ENCODE measurements at regions not wholly inside any gene's neighbourhood (a gene's known extent, or its start where the extent isn't known, plus 50 kb on each side); places are given as distances from the start of the nearest gene placed in this dataset.

DNA sequence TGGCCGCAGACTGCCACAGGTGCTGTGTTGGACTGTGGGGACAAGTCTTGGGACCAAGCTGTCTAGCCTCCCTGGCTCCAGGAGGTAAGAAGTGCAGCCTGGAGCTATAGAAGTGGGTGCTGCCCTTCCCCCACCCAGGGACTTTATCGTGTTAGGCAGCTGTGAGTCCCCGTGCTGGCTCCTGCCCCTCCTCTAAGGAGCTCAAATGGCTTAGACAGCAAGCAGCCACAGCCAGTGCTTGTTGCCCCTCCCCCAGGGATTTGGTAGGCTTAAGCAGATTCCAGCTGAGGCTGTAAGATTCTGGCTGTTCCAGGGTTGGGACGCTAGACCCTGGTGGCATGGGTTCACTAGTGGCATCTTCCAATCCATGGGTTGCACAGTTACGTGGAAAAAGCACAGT is 979.4 kb upstream of the PCDH10 start:
- intact Hi-C loops (cut with micrococcal nuclease) = no loop called here
- ChIA-PET RAD21 (ENCODE audit: low non-redundant PET in 1 of 2, low total read pairs in 2 of 2, uncharacterized antibody in 2 of 2, unreplicated experiment in 2 of 2) (no interaction called here), CTCF (no interaction called here), POLR2A (no interaction called here)
- Histone ChIP-seq H3K36me3 (ENCODE audit: control insufficient read depth in 1 of 2, insufficient read depth in 2 of 2, low read length in 2 of 2) (no peaks in the 10 kb centered on the region), H4K20me1 (ENCODE audit: insufficient read depth) (no peaks in the 10 kb centered on the region), H3K27me3 (ENCODE audit: insufficient read depth, low read length) (no peaks in the 10 kb centered on the region), H3K9me3 (ENCODE audit: control insufficient read depth in 1 of 2, insufficient read depth in 1 of 2, low read depth in 1 of 2, low read length in 2 of 2) (no peaks in the 10 kb centered on the region), H3K9me2 (ENCODE audit: insufficient read depth) (no peaks in the 10 kb centered on the region), H2AFZ (ENCODE audit: low read depth, low read length, poor library complexity, severe bottlenecking) (no peak overlapping the region), H3K4me3 (replicated peaks in 1 of 2; ENCODE audit: low read depth in 1 of 2, low read length in 2 of 2) (no peak overlapping the region), H3K4me2 (ENCODE audit: low read length) (no peak overlapping the region), H3K27ac (ENCODE audit: low read depth, low read length) (no peak overlapping the region), H3K79me2 (ENCODE audit: insufficient read depth, low read length) (no peaks in the 10 kb centered on the region), H3K4me1 (ENCODE audit: control insufficient read depth in 1 of 2, insufficient read depth in 2 of 2, low read length in 2 of 2) (no peaks in the 10 kb centered on the region), H3K9ac (ENCODE audit: low read length) (no peak overlapping the region)
- no TSS peak for BruUV-seq (replicated peaks)
- no peak for TF ChIP-seq SP1 (IDR thresholded peaks at IDR 0.05; ENCODE audit: low read depth)
- TF ChIP-seq REST (IDR thresholded peaks at IDR 0.05; ENCODE audit: low read depth) = no peak
- no peak for TF ChIP-seq TCF7L2 (IDR thresholded peaks at IDR 0.05; ENCODE audit: borderline replicate concordance, extremely low read depth, insufficient read depth, insufficient read length)
- TF ChIP-seq, protein P1, sequence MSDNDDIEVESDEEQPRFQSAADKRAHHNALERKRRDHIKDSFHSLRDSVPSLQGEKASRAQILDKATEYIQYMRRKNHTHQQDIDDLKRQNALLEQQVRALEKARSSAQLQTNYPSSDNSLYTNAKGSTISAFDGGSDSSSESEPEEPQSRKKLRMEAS (IDR thresholded peaks at IDR 0.05) = no peak
- no peak for TF ChIP-seq EZH2phosphoT487 (IDR thresholded peaks at IDR 0.05; ENCODE audit: borderline replicate concordance)
- TF ChIP-seq FOSL1 (IDR thresholded peaks at IDR 0.05; ENCODE audit: low read depth) = no peak
- TF ChIP-seq ZNF274 (IDR thresholded peaks at IDR 0.05; ENCODE audit: low read depth, low read length) = no peak
- ATAC-seq = no peak
- no peak for DNase-seq (ENCODE audit: low read depth, low spot score)
